Parathyroid adenoma (tissue), 2 donors: ENCODE measurements at regions not wholly inside any gene's neighbourhood (a gene's known extent, or its start where the extent isn't known, plus 50 kb on each side); places are given as distances from the start of the nearest gene placed in this dataset.
A peak's percentile ranks its signal among the peaks of the same experiment; 100 is the strongest.

Experiments used
- H2AFZ ChIP-seq: fragments of 300-600 bp; sonication (generic); one replicate; pipeline ENCODE4 v1.7.0; 2017; ENCODE audit warnings: antibody characterized with exemption, mild to moderate bottlenecking
- H3K27ac ChIP-seq: fragments of 300-600 bp; sonication (generic); one replicate; pipeline ENCODE4 v1.7.0; 2017
- H3K27me3 ChIP-seq: fragments of 300-600 bp; sonication (generic); one replicate; pipeline ENCODE4 v1.7.0; 2017; ENCODE audit warnings: low read length; ENCODE audit not compliant: control insufficient read depth, insufficient read depth
- H3K36me3 ChIP-seq: fragments of 300-600 bp; sonication (generic); one replicate; pipeline ENCODE4 v1.7.0; 2017; ENCODE audit warnings: low read length; ENCODE audit not compliant: control insufficient read depth, insufficient read depth
- H3K4me1 ChIP-seq: fragments of 300-600 bp; sonication (generic); one replicate; pipeline ENCODE4 v1.7.0; 2017; ENCODE audit warnings: control low read depth
- H3K4me2 ChIP-seq: fragments of 300-600 bp; sonication (generic); one replicate; pipeline ENCODE4 v1.7.0; 2017; ENCODE audit warnings: low read length
- H3K4me3 ChIP-seq: fragments of 300-600 bp; sonication (generic); one replicate; pipeline ENCODE4 v1.7.0; 2017; ENCODE audit warnings: low read depth, low read length
- H3K79me2 ChIP-seq: fragments of 300-600 bp; sonication (generic); one replicate; pipeline ENCODE4 v1.7.0; 2017; ENCODE audit warnings: control low read depth
- H3K9ac ChIP-seq: fragments of 300-600 bp; sonication (generic); one replicate; pipeline ENCODE4 v1.7.0; 2017; ENCODE audit warnings: mild to moderate bottlenecking
- H3K9me3 ChIP-seq: fragments of 300-600 bp; sonication (generic); one replicate; pipeline ENCODE4 v1.7.0; 2017; ENCODE audit warnings: low read length; ENCODE audit not compliant: control insufficient read depth
- TF ChIP-seq, protein P1 (sequence below): fragments of 300-600 bp; sonication (generic); IDR thresholded peaks from one replicate; pipeline ENCODE4 v1.7.0; 2017; ENCODE audit warnings: antibody characterized with exemption, mild to moderate bottlenecking
- donor health status: primary hyperparathyroidism.

DNA sequence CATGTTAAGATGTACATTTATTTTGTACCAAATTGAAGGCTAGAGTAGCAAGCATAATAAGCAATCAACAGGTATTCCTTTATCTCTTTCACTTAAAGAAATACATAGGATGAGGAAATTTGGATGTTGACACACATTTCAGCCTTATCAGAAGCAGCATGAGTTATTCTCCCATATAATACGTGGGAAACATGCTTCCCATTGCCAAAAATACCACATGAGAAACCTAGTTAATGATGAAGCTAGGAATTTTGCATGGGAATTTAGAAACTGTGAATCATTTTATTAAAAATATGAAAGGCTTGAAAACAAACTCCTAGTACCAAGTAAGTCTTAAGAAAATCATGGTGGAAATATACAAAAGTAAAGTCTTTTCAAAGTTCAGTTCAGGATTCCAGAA, 751.8 kb downstream of the TSN start:
- no peaks in the 10 kb centered on the region for H3K9me3 ChIP-seq
- H3K79me2 ChIP-seq = no peaks in the 10 kb centered on the region
- H3K4me3 ChIP-seq = no peak overlapping the region
- no peak overlapping the region for H3K27ac ChIP-seq
- no peaks in the 10 kb centered on the region for H3K36me3 ChIP-seq
- no peaks in the 10 kb centered on the region for H3K4me1 ChIP-seq
- no peak overlapping the region for H3K9ac ChIP-seq
- no peaks in the 10 kb centered on the region for H3K27me3 ChIP-seq
- H2AFZ ChIP-seq = no peak overlapping the region
- TF ChIP-seq, protein P1, sequence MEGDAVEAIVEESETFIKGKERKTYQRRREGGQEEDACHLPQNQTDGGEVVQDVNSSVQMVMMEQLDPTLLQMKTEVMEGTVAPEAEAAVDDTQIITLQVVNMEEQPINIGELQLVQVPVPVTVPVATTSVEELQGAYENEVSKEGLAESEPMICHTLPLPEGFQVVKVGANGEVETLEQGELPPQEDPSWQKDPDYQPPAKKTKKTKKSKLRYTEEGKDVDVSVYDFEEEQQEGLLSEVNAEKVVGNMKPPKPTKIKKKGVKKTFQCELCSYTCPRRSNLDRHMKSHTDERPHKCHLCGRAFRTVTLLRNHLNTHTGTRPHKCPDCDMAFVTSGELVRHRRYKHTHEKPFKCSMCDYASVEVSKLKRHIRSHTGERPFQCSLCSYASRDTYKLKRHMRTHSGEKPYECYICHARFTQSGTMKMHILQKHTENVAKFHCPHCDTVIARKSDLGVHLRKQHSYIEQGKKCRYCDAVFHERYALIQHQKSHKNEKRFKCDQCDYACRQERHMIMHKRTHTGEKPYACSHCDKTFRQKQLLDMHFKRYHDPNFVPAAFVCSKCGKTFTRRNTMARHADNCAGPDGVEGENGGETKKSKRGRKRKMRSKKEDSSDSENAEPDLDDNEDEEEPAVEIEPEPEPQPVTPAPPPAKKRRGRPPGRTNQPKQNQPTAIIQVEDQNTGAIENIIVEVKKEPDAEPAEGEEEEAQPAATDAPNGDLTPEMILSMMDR = no peak
- H3K4me2 ChIP-seq = no peak overlapping the region

DNA sequence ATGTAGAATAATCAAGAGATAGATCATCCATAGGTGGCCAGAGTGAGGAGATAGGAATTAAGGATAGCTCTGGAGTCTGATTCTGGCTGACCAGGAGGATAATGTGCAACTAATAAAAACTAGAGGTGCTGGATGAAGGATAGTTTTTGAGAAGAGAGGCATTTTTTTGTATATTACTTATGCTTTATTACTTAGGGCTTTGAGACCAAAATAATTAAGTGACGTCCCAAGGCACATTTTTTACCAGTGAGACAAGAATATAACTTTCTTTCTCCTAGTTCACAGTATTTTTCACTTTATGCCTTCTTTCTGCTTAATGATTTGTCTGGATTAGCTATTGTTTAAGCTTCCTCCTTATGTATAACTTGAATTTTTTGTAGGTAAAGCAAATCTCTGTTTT, 756.6 kb downstream of the TSN start:
- no peak overlapping the region for H2AFZ ChIP-seq
- H3K27ac ChIP-seq = no peak overlapping the region
- no peak overlapping the region for H3K4me3 ChIP-seq
- no peaks in the 10 kb centered on the region for H3K36me3 ChIP-seq
- no peak overlapping the region for H3K4me2 ChIP-seq
- no peaks in the 10 kb centered on the region for H3K9me3 ChIP-seq
- peaks cover 6% of the 10 kb centered on the region for H3K4me1 ChIP-seq
- no peaks in the 10 kb centered on the region for H3K79me2 ChIP-seq
- no peak overlapping the region for H3K9ac ChIP-seq
- H3K27me3 ChIP-seq = no peaks in the 10 kb centered on the region
- TF ChIP-seq, protein P1 = no peak

DNA sequence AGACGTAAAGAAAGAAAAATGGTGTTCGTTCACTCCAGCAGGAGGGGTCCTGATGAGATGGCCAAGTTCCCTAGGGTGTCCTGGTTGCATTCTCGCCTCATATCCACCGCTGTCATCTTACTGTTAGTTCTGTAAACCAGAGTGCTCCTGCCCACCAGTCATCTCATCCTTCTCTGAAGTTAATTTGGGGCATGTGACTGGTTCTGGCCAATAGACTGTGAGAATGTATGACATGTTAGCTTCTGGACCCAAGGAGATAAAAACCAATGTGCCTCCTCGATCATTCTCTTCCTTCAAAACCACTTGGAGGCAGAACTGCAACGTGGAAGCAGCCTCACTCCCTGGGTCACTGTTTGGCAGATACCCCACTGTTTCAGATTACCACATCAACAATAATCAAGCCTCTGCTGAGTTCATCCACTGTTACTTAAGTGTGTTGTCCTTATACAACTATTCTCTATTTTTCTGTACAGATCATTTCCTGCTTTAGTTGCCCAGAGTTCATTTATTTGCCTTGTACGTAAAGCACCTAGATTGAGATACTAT, 759.1 kb downstream of the TSN start:
- Histone ChIP-seq H3K27me3 (no peaks in the 10 kb centered on the region), H3K4me3 (no peak overlapping the region), H3K27ac (no peak overlapping the region), H3K4me1 (peaks cover 6% of the 10 kb centered on the region), H3K9ac (no peak overlapping the region), H3K9me3 (no peaks in the 10 kb centered on the region), H3K79me2 (no peaks in the 10 kb centered on the region), H3K36me3 (no peaks in the 10 kb centered on the region), H2AFZ (peak overlapping the region; percentile 40), H3K4me2 (no peak overlapping the region)
- TF ChIP-seq, protein P1 = no peak

DNA sequence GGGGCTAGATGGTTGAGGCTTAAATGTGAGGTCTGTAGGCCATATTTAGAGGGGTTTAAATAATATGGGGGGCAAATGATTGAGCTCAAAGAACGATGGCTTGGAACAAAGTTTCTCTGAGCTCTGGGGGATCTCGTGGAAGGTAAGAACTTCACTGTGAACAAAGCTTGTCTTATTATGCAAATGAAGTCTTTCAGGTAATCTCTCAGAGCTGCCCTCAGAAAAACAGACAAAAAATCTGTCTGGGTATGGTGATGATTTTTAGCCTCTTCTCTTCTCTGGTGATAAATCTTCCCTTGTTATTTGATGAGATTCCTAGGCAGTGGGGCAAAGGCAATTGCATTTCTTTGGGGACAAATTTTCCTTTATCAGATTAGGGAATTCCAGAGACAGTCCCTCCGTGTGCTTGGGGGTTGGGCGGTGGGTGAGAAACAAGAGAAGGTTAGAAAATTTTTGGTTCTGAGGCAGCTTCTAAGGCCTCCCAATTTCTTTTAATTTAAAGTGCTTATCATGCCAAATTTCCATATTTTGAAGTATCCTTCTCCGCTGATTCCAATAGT, 760.4 kb downstream of the TSN start:
- H3K36me3 ChIP-seq = no peaks in the 10 kb centered on the region
- H3K4me3 ChIP-seq = no peak overlapping the region
- no peak overlapping the region for H3K9ac ChIP-seq
- no peak overlapping the region for H2AFZ ChIP-seq
- H3K4me2 ChIP-seq = no peak overlapping the region
- H3K9me3 ChIP-seq = no peaks in the 10 kb centered on the region
- no peaks in the 10 kb centered on the region for H3K27me3 ChIP-seq
- H3K4me1 ChIP-seq = peaks cover 6% of the 10 kb centered on the region
- TF ChIP-seq, protein P1 = no peak
- H3K27ac ChIP-seq = no peak overlapping the region
- no peaks in the 10 kb centered on the region for H3K79me2 ChIP-seq

DNA sequence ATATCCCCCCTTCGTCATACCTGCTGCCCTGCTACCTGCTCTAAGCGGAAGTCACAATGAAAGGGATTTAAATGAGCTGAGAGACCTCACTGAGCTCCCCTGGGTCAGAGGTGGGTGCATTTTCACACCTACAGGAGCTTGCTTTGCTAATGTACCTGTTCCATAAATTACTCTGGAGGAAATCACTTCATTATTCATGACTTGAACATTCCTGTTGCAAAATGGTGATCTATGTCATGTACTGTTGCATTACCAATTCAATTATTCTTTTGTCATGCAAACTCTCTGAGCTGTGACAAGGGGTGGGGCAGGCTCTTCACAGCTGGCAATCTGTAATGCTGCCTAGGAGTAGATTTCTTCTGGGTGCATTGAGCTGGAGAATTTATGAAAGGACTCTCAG, 761.3 kb downstream of the TSN start:
- Histone ChIP-seq H3K79me2 (no peaks in the 10 kb centered on the region), H3K4me3 (no peak overlapping the region), H3K9ac (no peak overlapping the region), H3K36me3 (no peaks in the 10 kb centered on the region), H2AFZ (no peak overlapping the region), H3K4me2 (no peak overlapping the region), H3K27ac (no peak overlapping the region), H3K27me3 (no peaks in the 10 kb centered on the region), H3K9me3 (no peaks in the 10 kb centered on the region), H3K4me1 (peaks cover 6% of the 10 kb centered on the region)
- TF ChIP-seq, protein P1 = no peak
